ENCODE measurements at regions not wholly inside any gene's neighbourhood (a gene's known extent, or its start where the extent isn't known, plus 50 kb on each side); places are given as distances from the start of the nearest gene placed in this dataset.

GRCh38 chr7:130933919-130934318, 199.9 kb upstream of the KLF14 start:
- ChIA-PET CTCF (interaction anchor here (0.8 to 1.5 kb wide), 5 partner anchors 12 to 70 kb away, joined by 3 to 7 read pairs (median 4); no protein-coding TSS in a partner anchor), POLR2A (no interaction called here)
- no peak for DNase-seq
- Histone ChIP-seq H3K27ac (ENCODE audit: insufficient read depth in 1 of 2, low read depth in 1 of 2, low read length in 2 of 2, poor library complexity in 1 of 2, severe bottlenecking in 2 of 2) (no peak overlapping the region), H3K36me3 (ENCODE audit: control insufficient read depth in 4 of 4, insufficient read depth in 4 of 4, low read length in 3 of 4) (peaks cover 0 to 42% (median 9%) of the 10 kb centered on the region in 4 experiments), H3K9me3 (ENCODE audit: control extremely low read depth in 1 of 5, control insufficient read depth in 4 of 5, insufficient read depth in 2 of 5, low read depth in 1 of 5, low read length in 4 of 5) (no peaks in the 10 kb centered on the region), H3K4me3 (ENCODE audit: control insufficient read depth in 1 of 7, extremely low read depth in 1 of 7, insufficient read depth in 4 of 7, low read depth in 2 of 7, low read length in 6 of 7) (no peak overlapping the region), H3K4me1 (ENCODE audit: control extremely low read depth in 1 of 4, control insufficient read depth in 4 of 4, insufficient read depth in 4 of 4, low read length in 3 of 4) (peaks cover 0 to 17% (median 10%) of the 10 kb centered on the region in 4 experiments), H3K27me3 (replicated peaks in 2 of 5; ENCODE audit: control insufficient read depth in 4 of 5, insufficient read depth in 5 of 5, low read length in 4 of 5) (no peaks in the 10 kb centered on the region)
- WGBS (ENCODE audit: insufficient coverage): 100% methylated on average over 3 of the region's 4 CpGs

DNA sequence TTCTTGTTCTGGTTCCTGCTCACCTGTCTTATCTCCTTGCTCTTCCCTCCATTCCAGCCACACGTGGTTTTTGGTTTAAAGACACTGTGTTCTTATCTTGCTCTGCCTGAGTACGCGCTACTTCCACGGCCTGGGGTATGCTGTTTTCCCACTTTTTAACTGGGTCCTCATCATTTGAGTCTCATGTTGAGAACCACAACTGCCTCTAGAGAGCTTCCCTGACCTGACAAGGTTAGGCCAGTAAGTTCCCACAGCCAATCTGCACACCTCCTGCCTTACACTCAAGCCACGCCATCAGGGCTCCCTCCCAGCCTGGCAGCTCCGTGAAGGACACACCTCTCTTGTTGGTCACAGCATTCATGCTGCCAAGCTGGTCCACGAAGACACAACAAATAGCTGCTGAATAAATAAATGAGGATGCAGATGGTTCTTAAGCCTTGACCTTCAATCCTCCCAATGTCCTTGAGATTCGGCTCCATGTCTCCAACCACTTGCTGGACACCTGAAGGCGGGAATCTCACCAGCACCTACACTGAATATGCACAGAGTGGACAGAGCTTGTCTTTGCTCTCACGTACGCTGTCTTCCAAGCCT, 201.7 kb upstream of the KLF14 start:
- Histone ChIP-seq H3K27me3 (replicated peaks in 2 of 5; ENCODE audit: control insufficient read depth in 4 of 5, insufficient read depth in 5 of 5, low read length in 4 of 5) (no peaks in the 10 kb centered on the region), H3K9me3 (ENCODE audit: control extremely low read depth in 1 of 5, control insufficient read depth in 4 of 5, insufficient read depth in 2 of 5, low read depth in 1 of 5, low read length in 4 of 5) (no peaks in the 10 kb centered on the region), H3K27ac (ENCODE audit: insufficient read depth in 1 of 2, low read depth in 1 of 2, low read length in 2 of 2, poor library complexity in 1 of 2, severe bottlenecking in 2 of 2) (no peak overlapping the region), H3K4me1 (ENCODE audit: control extremely low read depth in 1 of 4, control insufficient read depth in 4 of 4, insufficient read depth in 4 of 4, low read length in 3 of 4) (peaks cover 0 to 6% (median 6%) of the 10 kb centered on the region in 4 experiments), H3K4me3 (ENCODE audit: control insufficient read depth in 1 of 7, extremely low read depth in 1 of 7, insufficient read depth in 4 of 7, low read depth in 2 of 7, low read length in 6 of 7) (no peak overlapping the region), H3K36me3 (ENCODE audit: control insufficient read depth in 4 of 4, insufficient read depth in 4 of 4, low read length in 3 of 4) (peaks cover 0 to 48% (median 9%) of the 10 kb centered on the region in 4 experiments)
- no peak for DNase-seq
- POLR2A ChIA-PET: interaction anchor here (0.6 kb wide), 1 partner anchor 76 kb away, joined by 3 read pairs; no protein-coding TSS in a partner anchor
- WGBS (ENCODE audit: insufficient coverage): 81% methylated on average over 7 of the region's 11 CpGs
- CTCF ChIA-PET: interaction anchor here (1.1 to 3.5 kb wide), 5 partner anchors 10 to 39 kb away, joined by 3 to 14 read pairs (median 4); no protein-coding TSS in a partner anchor

DNA sequence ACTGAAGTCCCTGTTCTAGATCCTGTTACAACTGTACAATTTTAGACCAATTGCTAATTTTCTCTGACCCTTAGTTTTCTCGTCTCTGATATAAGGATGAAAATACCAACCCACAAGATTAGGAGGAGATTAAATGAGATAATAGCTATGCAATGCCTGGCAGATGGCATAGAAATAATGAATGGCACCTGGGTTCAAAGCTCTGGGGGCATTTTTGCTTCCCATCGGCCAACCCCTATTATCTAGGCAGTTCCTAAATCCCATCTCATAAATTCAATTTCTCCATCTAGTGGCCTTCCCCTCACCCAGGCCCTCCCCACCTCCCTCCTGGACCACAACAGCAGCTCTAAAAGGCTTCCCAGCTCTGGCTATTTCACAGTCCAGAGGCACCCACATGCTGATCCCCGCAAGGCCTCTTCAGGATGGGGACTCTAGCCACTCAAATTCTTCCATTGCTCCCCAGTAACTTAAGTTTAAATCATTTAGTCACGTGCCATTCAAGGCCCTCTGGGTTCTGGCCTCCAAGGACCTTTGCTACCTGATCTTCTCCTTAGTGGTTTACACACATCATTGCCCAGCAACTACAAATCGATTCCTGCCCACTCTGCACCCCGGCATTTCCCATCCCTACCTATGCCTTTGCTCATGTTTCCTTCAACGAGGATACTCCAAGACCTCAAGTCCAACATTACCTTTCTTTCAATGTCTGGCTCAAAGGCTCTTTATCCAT, 202.4 kb upstream of the KLF14 start:
- no peak for DNase-seq
- WGBS (ENCODE audit: insufficient coverage): 94% methylated on average over 6 of the region's 7 CpGs
- Histone ChIP-seq H3K9me3 (ENCODE audit: control extremely low read depth in 1 of 5, control insufficient read depth in 4 of 5, insufficient read depth in 2 of 5, low read depth in 1 of 5, low read length in 4 of 5) (no peaks in the 10 kb centered on the region), H3K27me3 (replicated peaks in 2 of 5; ENCODE audit: control insufficient read depth in 4 of 5, insufficient read depth in 5 of 5, low read length in 4 of 5) (no peaks in the 10 kb centered on the region), H3K4me1 (ENCODE audit: control extremely low read depth in 1 of 4, control insufficient read depth in 4 of 4, insufficient read depth in 4 of 4, low read length in 3 of 4) (peaks cover 0 to 4% (median 2%) of the 10 kb centered on the region in 4 experiments), H3K4me3 (ENCODE audit: control insufficient read depth in 1 of 7, extremely low read depth in 1 of 7, insufficient read depth in 4 of 7, low read depth in 2 of 7, low read length in 6 of 7) (no peak overlapping the region), H3K36me3 (ENCODE audit: control insufficient read depth in 4 of 4, insufficient read depth in 4 of 4, low read length in 3 of 4) (peaks cover 0 to 55% (median 9%) of the 10 kb centered on the region in 4 experiments), H3K27ac (ENCODE audit: insufficient read depth in 1 of 2, low read depth in 1 of 2, low read length in 2 of 2, poor library complexity in 1 of 2, severe bottlenecking in 2 of 2) (no peak overlapping the region)
- ChIA-PET CTCF (interaction anchor here (0.7 to 3.5 kb wide), 7 partner anchors 10 to 43 kb away, joined by 3 to 14 read pairs (median 4); no protein-coding TSS in a partner anchor), POLR2A (no interaction called here)

DNA sequence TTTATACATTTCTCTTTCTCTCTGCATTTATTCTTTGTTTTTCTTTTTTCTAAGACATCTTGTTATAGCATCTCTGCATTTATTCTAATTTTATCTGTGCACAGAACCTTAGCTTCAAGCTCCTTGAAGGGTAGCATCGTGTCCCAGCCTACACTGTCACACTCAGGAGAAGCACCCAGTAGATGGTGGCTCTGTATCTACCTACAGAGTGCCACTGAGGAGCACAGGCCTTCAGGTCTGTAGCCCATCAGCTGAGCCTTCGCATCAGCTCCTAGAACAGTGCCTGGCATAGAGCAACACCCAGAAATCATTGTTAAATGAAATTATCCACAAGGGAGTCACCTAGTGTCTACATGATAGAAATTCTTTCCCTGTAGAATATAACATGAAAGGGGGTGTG, 203.0 kb upstream of the KLF14 start:
- H3K9me3 ChIP-seq (ENCODE audit: control extremely low read depth in 1 of 5, control insufficient read depth in 4 of 5, insufficient read depth in 2 of 5, low read depth in 1 of 5, low read length in 4 of 5): no peaks in the 10 kb centered on the region
- no peaks in the 10 kb centered on the region for H3K27me3 ChIP-seq (replicated peaks in 2 of 5; ENCODE audit: control insufficient read depth in 4 of 5, insufficient read depth in 5 of 5, low read length in 4 of 5)
- no peak for DNase-seq
- H3K27ac ChIP-seq (ENCODE audit: insufficient read depth in 1 of 2, low read depth in 1 of 2, low read length in 2 of 2, poor library complexity in 1 of 2, severe bottlenecking in 2 of 2): no peak overlapping the region
- peaks cover 0 to 61% (median 11%) of the 10 kb centered on the region in 4 experiments for H3K36me3 ChIP-seq (ENCODE audit: control insufficient read depth in 4 of 4, insufficient read depth in 4 of 4, low read length in 3 of 4)
- ChIA-PET POLR2A (no interaction called here), CTCF (interaction anchor here (0.9 to 3.5 kb wide), 5 partner anchors 12 to 104 kb away, joined by 3 to 14 read pairs (median 3); no protein-coding TSS in a partner anchor)
- peaks cover 0 to 4% (median 2%) of the 10 kb centered on the region in 4 experiments for H3K4me1 ChIP-seq (ENCODE audit: control extremely low read depth in 1 of 4, control insufficient read depth in 4 of 4, insufficient read depth in 4 of 4, low read length in 3 of 4)
- 100% methylated on average over 1 of the region's 2 CpGs for WGBS (ENCODE audit: insufficient coverage)
- H3K4me3 ChIP-seq (ENCODE audit: control insufficient read depth in 1 of 7, extremely low read depth in 1 of 7, insufficient read depth in 4 of 7, low read depth in 2 of 7, low read length in 6 of 7): no peak overlapping the region

- H3K4me1 ChIP-seq (ENCODE audit: control extremely low read depth in 1 of 4, control insufficient read depth in 4 of 4, insufficient read depth in 4 of 4, low read length in 3 of 4): peaks cover 3 to 11% (median 3%) of the 10 kb centered on the region in 4 experiments
- ChIA-PET CTCF (interaction anchor here (0.8 to 3.5 kb wide), 5 partner anchors 11 to 103 kb away, joined by 3 to 14 read pairs (median 3); no protein-coding TSS in a partner anchor), POLR2A (no interaction called here)
- WGBS (ENCODE audit: insufficient coverage): 95% methylated on average over 3 of the region's 3 CpGs
- H3K27ac ChIP-seq (ENCODE audit: insufficient read depth in 1 of 2, low read depth in 1 of 2, low read length in 2 of 2, poor library complexity in 1 of 2, severe bottlenecking in 2 of 2): no peak overlapping the region
- H3K9me3 ChIP-seq (ENCODE audit: control extremely low read depth in 1 of 5, control insufficient read depth in 4 of 5, insufficient read depth in 2 of 5, low read depth in 1 of 5, low read length in 4 of 5): no peaks in the 10 kb centered on the region
- no peaks in the 10 kb centered on the region for H3K27me3 ChIP-seq (replicated peaks in 2 of 5; ENCODE audit: control insufficient read depth in 4 of 5, insufficient read depth in 5 of 5, low read length in 4 of 5)
- no peak overlapping the region for H3K4me3 ChIP-seq (ENCODE audit: control insufficient read depth in 1 of 7, extremely low read depth in 1 of 7, insufficient read depth in 4 of 7, low read depth in 2 of 7, low read length in 6 of 7)
- H3K36me3 ChIP-seq (ENCODE audit: control insufficient read depth in 4 of 4, insufficient read depth in 4 of 4, low read length in 3 of 4): peaks cover 0 to 64% (median 9%) of the 10 kb centered on the region in 4 experiments
- no peak for DNase-seq
These were observed 203.8 kb upstream of the KLF14 start for GRCh38 chr7:130937830-130938229.

- Histone ChIP-seq H3K27ac (ENCODE audit: insufficient read depth in 1 of 2, low read depth in 1 of 2, low read length in 2 of 2, poor library complexity in 1 of 2, severe bottlenecking in 2 of 2) (no peak overlapping the region), H3K27me3 (replicated peaks in 2 of 5; ENCODE audit: control insufficient read depth in 4 of 5, insufficient read depth in 5 of 5, low read length in 4 of 5) (no peaks in the 10 kb centered on the region), H3K9me3 (ENCODE audit: control extremely low read depth in 1 of 5, control insufficient read depth in 4 of 5, insufficient read depth in 2 of 5, low read depth in 1 of 5, low read length in 4 of 5) (no peaks in the 10 kb centered on the region), H3K4me1 (ENCODE audit: control extremely low read depth in 1 of 4, control insufficient read depth in 4 of 4, insufficient read depth in 4 of 4, low read length in 3 of 4) (peaks cover 4 to 19% (median 10%) of the 10 kb centered on the region in 4 experiments), H3K36me3 (ENCODE audit: control insufficient read depth in 4 of 4, insufficient read depth in 4 of 4, low read length in 3 of 4) (peaks cover 0 to 57% (median 6%) of the 10 kb centered on the region in 4 experiments), H3K4me3 (ENCODE audit: control insufficient read depth in 1 of 7, extremely low read depth in 1 of 7, insufficient read depth in 4 of 7, low read depth in 2 of 7, low read length in 6 of 7) (no peak overlapping the region)
- 0% methylated on average over 1 of the region's 4 CpGs for WGBS (ENCODE audit: insufficient coverage)
- DNase-seq: no peak
- POLR2A ChIA-PET: interaction anchor here (0.5 kb wide), 1 partner anchor 13 kb away, joined by 8 read pairs; no protein-coding TSS in a partner anchor
- CTCF ChIA-PET: interaction anchor here (0.7 to 1.6 kb wide), 3 partner anchors 19 to 43 kb away, joined by 3 to 4 read pairs (median 4); no protein-coding TSS in a partner anchor
These were observed 204.7 kb upstream of the KLF14 start for GRCh38 chr7:130938661-130939060.
